HG03097 (cell line): ENCODE measurements at regions not wholly inside any gene's neighbourhood (a gene's known extent, or its start where the extent isn't known, plus 50 kb on each side); places are given as distances from the start of the nearest gene placed in this dataset.
"Not testable (repeated sequence)": the region's sequence is repeated elsewhere in the genome, so short reads cannot be mapped to it uniquely, and the experiment has no call there.

Experiments used
- ATAC-seq: cut with Tn5 transposase; IDR thresholded peaks from one replicate; pipeline ENCODE4 v1.9.1; 2021; ENCODE audit not compliant: unreplicated experiment, low FRiP score

GRCh38 chrX:150051096-150051495 is 112.8 kb upstream of the EOLA2 start:
- ATAC-seq, result no peak

GRCh38 chrX:150052226-150052625 is 113.9 kb upstream of the EOLA2 start:
- no peak for ATAC-seq

- ATAC-seq, result no peak
Measured at GRCh38 chrX:150058728-150059127, 120.4 kb upstream of the EOLA2 start.

GRCh38 chrX:150060406-150060805 is 122.1 kb upstream of the EOLA2 start:
- ATAC-seq, result no peak

GRCh38 chrX:150062292-150063137 is 124.2 kb upstream of the EOLA2 start:
- no peak for ATAC-seq

- ATAC-seq, result no peak
Measured at GRCh38 chrX:150063138-150063518, 124.8 kb upstream of the EOLA2 start.

GRCh38 chrX:150063674-150064073 is 125.4 kb upstream of the EOLA2 start:
- ATAC-seq, result no peak

- no peak for ATAC-seq
Measured at GRCh38 chrX:150074175-150074574, 135.9 kb upstream of the EOLA2 start.

- ATAC-seq, result no peak
Measured at GRCh38 chrX:150080497-150080896, 142.2 kb upstream of the EOLA2 start.

GRCh38 chrX:150081076-150081475 is 142.8 kb upstream of the EOLA2 start:
- ATAC-seq, result no peak

- no peak for ATAC-seq
Measured at GRCh38 chrX:150084496-150085229, 146.4 kb upstream of the EOLA2 start.

GRCh38 chrX:150085881-150086280 is 147.6 kb upstream of the EOLA2 start:
- ATAC-seq, result no peak

- ATAC-seq, result no peak
Measured at GRCh38 chrX:150086371-150086770, 148.1 kb upstream of the EOLA2 start.

- no peak for ATAC-seq
Measured at GRCh38 chrX:150087612-150088011, 149.3 kb upstream of the EOLA2 start.

- no peak for ATAC-seq
Measured at GRCh38 chrX:150088042-150088441, 149.8 kb upstream of the EOLA2 start.

- no peak for ATAC-seq
Measured at GRCh38 chrX:150088766-150089518, 150.7 kb upstream of the EOLA2 start.

GRCh38 chrX:150091300-150091699 is 153.0 kb upstream of the EOLA2 start:
- ATAC-seq, result not testable (repeated sequence)

GRCh38 chrX:150092549-150092948 is 154.3 kb upstream of the EOLA2 start:
- no peak for ATAC-seq

GRCh38 chrX:150094375-150094774 is 156.1 kb upstream of the EOLA2 start:
- no peak for ATAC-seq

GRCh38 chrX:150094996-150095395 is 156.7 kb upstream of the EOLA2 start:
- no peak for ATAC-seq

GRCh38 chrX:150099316-150099715 is 161.0 kb upstream of the EOLA2 start:
- no peak for ATAC-seq
